ENCODE measurements at regions not wholly inside any gene's neighbourhood (a gene's known extent, or its start where the extent isn't known, plus 50 kb on each side); places are given as distances from the start of the nearest gene placed in this dataset.

- TF ChIP-seq CTCF (IDR thresholded peaks at IDR 0.05) (no peak), POLR2AphosphoS5 (IDR thresholded peaks at IDR 0.05) (no peak), EP300 (IDR thresholded peaks at IDR 0.05; ENCODE audit: low read depth) (no peak)
Measured at GRCh38 chr9:134585021-134585561, 56.5 kb upstream of the COL5A1 start.

All from transverse colon (tissue), 4 donors.